ENCODE measurements at regions not wholly inside any gene's neighbourhood (a gene's known extent, or its start where the extent isn't known, plus 50 kb on each side); places are given as distances from the start of the nearest gene placed in this dataset.

DNA sequence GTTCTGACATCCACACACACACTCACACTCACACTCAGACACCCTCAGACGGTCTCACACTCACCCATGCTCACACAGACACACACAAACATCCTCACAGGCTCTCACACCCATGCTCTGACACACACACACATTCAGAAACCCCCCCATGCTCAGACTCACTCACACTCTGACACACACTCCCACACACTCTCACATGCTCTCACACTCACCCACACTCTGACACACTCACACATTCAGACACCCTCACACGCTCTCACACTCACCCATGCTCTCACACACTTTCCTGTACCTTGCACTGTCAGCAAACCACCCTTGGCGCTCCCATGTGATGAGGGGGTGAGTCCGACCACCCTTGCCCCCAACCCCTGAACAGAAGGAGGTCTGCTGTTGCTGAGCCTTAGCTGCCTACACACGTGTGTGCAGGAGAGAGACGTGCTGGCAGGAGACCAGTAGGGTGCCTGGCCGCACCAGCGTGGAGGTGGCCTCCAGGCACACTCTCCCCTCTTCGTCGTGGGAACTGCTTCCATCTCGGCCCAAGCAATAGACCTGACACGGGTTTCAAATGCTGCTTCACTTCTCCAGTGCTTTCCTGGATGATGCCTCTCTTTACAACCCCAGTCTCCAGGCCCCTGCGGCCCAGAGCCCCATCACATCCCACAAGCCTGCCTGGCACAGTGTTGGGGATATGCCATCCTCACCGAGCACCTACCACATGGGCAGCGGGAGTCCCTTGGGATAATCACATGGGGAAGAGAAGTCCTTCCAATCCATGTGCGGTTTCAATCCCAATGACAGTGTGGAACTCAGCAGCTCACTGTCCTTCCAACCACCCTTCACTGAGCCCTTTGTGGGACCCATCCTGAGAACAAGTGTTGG lies 267.8 kb upstream of the FOXF1 start:
- ChIA-PET CTCF (interaction anchor here (2.9 to 3.1 kb wide), 2 partner anchors 10 to 11 kb away, joined by 27 to 33 read pairs; no protein-coding TSS in a partner anchor), POLR2A (no interaction called here), RAD21 (ENCODE audit: low non-redundant PET in 1 of 2, low total read pairs in 2 of 2, uncharacterized antibody in 2 of 2, unreplicated experiment in 2 of 2) (no interaction called here)
- intact Hi-C loops (cut with micrococcal nuclease) = no loop called here
- Histone ChIP-seq H4K20me1 (ENCODE audit: insufficient read depth) (no peaks in the 10 kb centered on the region), H3K4me3 (replicated peaks in 1 of 2; ENCODE audit: low read depth in 1 of 2, low read length in 2 of 2) (no peak overlapping the region), H3K4me1 (ENCODE audit: control insufficient read depth in 1 of 2, insufficient read depth in 2 of 2, low read length in 2 of 2) (no peaks in the 10 kb centered on the region), H3K9me2 (ENCODE audit: insufficient read depth) (no peaks in the 10 kb centered on the region), H2AFZ (ENCODE audit: low read depth, low read length, poor library complexity, severe bottlenecking) (no peak overlapping the region), H3K4me2 (ENCODE audit: low read length) (no peak overlapping the region), H3K27me3 (ENCODE audit: insufficient read depth, low read length) (peaks cover 57% of the 10 kb centered on the region), H3K36me3 (ENCODE audit: control insufficient read depth in 1 of 2, insufficient read depth in 2 of 2, low read length in 2 of 2) (no peaks in the 10 kb centered on the region), H3K79me2 (ENCODE audit: insufficient read depth, low read length) (no peaks in the 10 kb centered on the region), H3K27ac (ENCODE audit: low read depth, low read length) (no peak overlapping the region), H3K9me3 (ENCODE audit: control insufficient read depth in 1 of 2, insufficient read depth in 1 of 2, low read depth in 1 of 2, low read length in 2 of 2) (no peaks in the 10 kb centered on the region), H3K9ac (ENCODE audit: low read length) (no peak overlapping the region)
- DNase-seq (ENCODE audit: low read depth, low spot score) (no peak), ATAC-seq (no peak)
- TF ChIP-seq, protein P1, sequence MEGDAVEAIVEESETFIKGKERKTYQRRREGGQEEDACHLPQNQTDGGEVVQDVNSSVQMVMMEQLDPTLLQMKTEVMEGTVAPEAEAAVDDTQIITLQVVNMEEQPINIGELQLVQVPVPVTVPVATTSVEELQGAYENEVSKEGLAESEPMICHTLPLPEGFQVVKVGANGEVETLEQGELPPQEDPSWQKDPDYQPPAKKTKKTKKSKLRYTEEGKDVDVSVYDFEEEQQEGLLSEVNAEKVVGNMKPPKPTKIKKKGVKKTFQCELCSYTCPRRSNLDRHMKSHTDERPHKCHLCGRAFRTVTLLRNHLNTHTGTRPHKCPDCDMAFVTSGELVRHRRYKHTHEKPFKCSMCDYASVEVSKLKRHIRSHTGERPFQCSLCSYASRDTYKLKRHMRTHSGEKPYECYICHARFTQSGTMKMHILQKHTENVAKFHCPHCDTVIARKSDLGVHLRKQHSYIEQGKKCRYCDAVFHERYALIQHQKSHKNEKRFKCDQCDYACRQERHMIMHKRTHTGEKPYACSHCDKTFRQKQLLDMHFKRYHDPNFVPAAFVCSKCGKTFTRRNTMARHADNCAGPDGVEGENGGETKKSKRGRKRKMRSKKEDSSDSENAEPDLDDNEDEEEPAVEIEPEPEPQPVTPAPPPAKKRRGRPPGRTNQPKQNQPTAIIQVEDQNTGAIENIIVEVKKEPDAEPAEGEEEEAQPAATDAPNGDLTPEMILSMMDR (IDR thresholded peaks at IDR 0.05 in 2 of 3, conservative IDR thresholded peaks at IDR 0.05 in 1 of 3; ENCODE audit: borderline replicate concordance in 1 of 3, insufficient read depth in 1 of 3, low read depth in 2 of 3, low read length in 2 of 3) = no peak
- TF ChIP-seq EGR1 (IDR thresholded peaks at IDR 0.05; ENCODE audit: low read depth) (no peak), JUND (IDR thresholded peaks at IDR 0.05) (no peak), SRF (IDR thresholded peaks at IDR 0.05; ENCODE audit: low read depth) (no peak)
- no TSS peak for BruUV-seq (replicated peaks)

- DNase-seq (ENCODE audit: low read depth, low spot score) (no peak), ATAC-seq (no peak)
- RAD21 ChIA-PET (ENCODE audit: low non-redundant PET in 1 of 2, low total read pairs in 2 of 2, uncharacterized antibody in 2 of 2, unreplicated experiment in 2 of 2) = no interaction called here
- no TSS peak for BruUV-seq (replicated peaks)
- intact Hi-C loops (cut with micrococcal nuclease) = no loop called here
- no peak for TF ChIP-seq ZNF274 (IDR thresholded peaks at IDR 0.05; ENCODE audit: low read depth, low read length)
- no peak for TF ChIP-seq SP1 (IDR thresholded peaks at IDR 0.05; ENCODE audit: low read depth)
- TF ChIP-seq, protein P1 (IDR thresholded peaks at IDR 0.05 in 2 of 3, conservative IDR thresholded peaks at IDR 0.05 in 1 of 3; ENCODE audit: borderline replicate concordance in 1 of 3, insufficient read depth in 1 of 3, low read depth in 2 of 3, low read length in 2 of 3) = no peak
- no peak for TF ChIP-seq SIN3A (IDR thresholded peaks at IDR 0.05; ENCODE audit: low read depth)
- TF ChIP-seq TCF7L2 (IDR thresholded peaks at IDR 0.05; ENCODE audit: borderline replicate concordance, extremely low read depth, insufficient read depth, insufficient read length) = no peak
- TF ChIP-seq EZH2phosphoT487 (IDR thresholded peaks at IDR 0.05; ENCODE audit: borderline replicate concordance) = no peak
- no peak for TF ChIP-seq YY1 (IDR thresholded peaks at IDR 0.05; ENCODE audit: extremely low read depth, insufficient replicate concordance, low read depth, low read length)
- no peak for TF ChIP-seq CBX3 (IDR thresholded peaks at IDR 0.05; ENCODE audit: low read depth)
- TF ChIP-seq FOSL1 (IDR thresholded peaks at IDR 0.05; ENCODE audit: low read depth) = no peak
- TF ChIP-seq CEBPB (IDR thresholded peaks at IDR 0.05; ENCODE audit: low read depth) = no peak
- TF ChIP-seq POLR2A (IDR thresholded peaks at IDR 0.05; ENCODE audit: borderline replicate concordance, extremely low read depth, insufficient read depth, insufficient read length) = no peak
- Histone ChIP-seq H3K4me3 (replicated peaks in 1 of 2; ENCODE audit: low read depth in 1 of 2, low read length in 2 of 2) (no peak overlapping the region), H3K4me2 (ENCODE audit: low read length) (no peak overlapping the region), H2AFZ (ENCODE audit: low read depth, low read length, poor library complexity, severe bottlenecking) (no peak overlapping the region), H3K27ac (ENCODE audit: low read depth, low read length) (no peak overlapping the region), H3K36me3 (ENCODE audit: control insufficient read depth in 1 of 2, insufficient read depth in 2 of 2, low read length in 2 of 2) (no peaks in the 10 kb centered on the region), H3K9me2 (ENCODE audit: insufficient read depth) (no peaks in the 10 kb centered on the region), H3K4me1 (ENCODE audit: control insufficient read depth in 1 of 2, insufficient read depth in 2 of 2, low read length in 2 of 2) (no peaks in the 10 kb centered on the region), H3K27me3 (ENCODE audit: insufficient read depth, low read length) (peaks cover 62% of the 10 kb centered on the region), H3K79me2 (ENCODE audit: insufficient read depth, low read length) (no peaks in the 10 kb centered on the region), H3K9ac (ENCODE audit: low read length) (no peak overlapping the region), H3K9me3 (ENCODE audit: control insufficient read depth in 1 of 2, insufficient read depth in 1 of 2, low read depth in 1 of 2, low read length in 2 of 2) (no peaks in the 10 kb centered on the region), H4K20me1 (ENCODE audit: insufficient read depth) (no peaks in the 10 kb centered on the region)
- CTCF ChIA-PET = interaction anchor here (2.9 kb wide), 1 partner anchor 10 kb away, joined by 27 read pairs; no protein-coding TSS in a partner anchor
- POLR2A ChIA-PET = no interaction called here
These were observed 267.2 kb upstream of the FOXF1 start for GRCh38 chr16:86243123-86243473.
